GM18511 (cell line): ENCODE measurements at regions not wholly inside any gene's neighbourhood (a gene's known extent, or its start where the extent isn't known, plus 50 kb on each side); places are given as distances from the start of the nearest gene placed in this dataset.

Experiments
- ATAC-seq: cut with Tn5 transposase; IDR thresholded peaks from one replicate; pipeline ENCODE4 v1.9.1; 2021; ENCODE audit warnings: mild to moderate bottlenecking, moderate library complexity; ENCODE audit not compliant: unreplicated experiment

DNA sequence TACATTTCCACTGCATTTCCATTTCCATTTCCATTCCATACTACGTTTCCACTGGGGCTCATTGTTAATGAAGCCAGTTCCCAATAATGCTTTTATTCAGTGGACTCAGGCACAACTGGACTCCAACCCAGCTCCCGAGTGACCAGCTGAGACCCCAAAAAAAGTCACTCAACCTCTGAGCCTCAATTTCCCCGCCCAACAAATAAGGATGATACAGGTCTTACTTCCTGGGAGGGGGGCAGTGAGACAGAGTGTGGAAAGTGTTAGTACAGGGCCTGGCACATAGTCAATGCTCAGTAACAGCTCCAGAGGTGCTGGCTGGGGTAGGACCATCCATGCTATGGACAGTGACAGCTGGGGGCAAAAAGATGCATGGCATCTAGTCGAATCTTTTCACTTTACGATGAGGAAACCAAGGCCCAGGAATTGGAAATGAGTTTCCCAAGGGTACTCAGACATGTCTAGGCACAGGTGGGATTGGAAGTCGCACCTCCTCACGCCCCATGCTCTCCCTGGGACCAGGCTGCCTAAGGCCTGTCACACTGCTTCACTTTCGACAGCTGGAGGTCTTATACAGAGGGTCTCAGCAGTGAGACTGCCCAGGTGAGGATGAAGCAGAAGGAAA, 226.5 kb downstream of the ANAPC1 start:
- ATAC-seq, result no peak

DNA sequence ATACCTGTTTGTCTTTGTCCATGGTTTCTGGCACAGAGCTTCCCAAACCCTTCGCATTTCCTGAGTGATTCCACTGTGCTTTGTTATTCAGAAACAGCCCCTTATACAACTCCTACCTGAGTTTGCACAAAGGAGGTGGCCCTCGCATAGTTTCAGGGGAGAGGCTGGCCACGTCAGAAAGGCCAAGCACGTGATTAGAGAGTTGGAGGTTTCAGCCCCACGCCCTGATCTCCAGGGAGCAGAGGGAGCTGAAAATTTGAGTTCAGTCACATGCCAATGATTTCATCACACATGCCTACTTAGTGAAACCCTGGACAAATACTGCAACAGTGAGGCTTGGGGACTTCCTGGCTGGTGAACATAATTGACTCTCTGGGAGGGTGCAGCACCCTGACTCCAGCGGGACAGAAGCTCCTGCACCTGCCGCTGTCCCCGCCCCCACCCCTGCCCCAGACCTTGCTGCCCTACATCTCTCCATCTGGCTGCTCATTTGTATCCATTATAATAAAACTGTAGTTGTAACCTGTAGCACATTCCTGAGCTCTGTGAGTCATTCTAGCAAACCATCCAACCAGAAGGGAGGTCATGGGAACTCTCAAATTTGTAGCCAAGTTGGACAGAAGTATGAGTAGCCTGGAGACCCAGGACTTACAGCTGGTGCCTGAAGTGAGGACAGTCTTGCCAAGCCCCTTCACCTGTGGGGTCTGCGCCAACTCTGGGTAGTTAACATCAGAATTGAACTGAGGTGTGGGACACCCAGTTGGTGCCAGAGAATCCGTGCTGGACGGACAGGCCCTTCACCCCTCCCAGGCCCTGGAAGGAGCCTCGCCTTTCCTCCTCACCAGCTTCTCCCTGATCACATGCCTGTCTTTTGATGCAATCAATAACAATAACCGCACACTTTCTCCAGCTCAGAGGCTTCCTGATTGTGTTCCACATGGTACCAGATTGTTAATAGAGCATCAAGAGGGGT, 224.3 kb downstream of the ANAPC1 start:
- ATAC-seq, result no peak

DNA sequence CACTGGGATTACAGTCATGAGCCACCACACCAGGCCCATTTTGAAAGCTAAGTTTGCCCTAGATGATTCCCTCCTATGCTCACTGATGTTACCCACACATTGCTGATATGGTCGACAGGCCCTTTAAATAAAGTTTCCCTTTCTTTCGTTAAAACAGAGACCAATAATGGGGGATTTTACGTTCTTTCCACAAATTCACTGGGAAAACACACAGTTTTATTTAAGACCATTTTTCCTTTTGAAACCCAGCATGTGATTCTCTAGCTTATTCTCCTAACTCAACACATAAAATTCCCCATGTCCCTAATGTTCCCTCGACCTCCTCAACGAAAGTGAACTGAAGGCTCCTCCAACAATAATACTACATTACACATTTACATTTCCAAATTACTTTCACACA, 223.2 kb downstream of the ANAPC1 start:
- ATAC-seq, result no peak

DNA sequence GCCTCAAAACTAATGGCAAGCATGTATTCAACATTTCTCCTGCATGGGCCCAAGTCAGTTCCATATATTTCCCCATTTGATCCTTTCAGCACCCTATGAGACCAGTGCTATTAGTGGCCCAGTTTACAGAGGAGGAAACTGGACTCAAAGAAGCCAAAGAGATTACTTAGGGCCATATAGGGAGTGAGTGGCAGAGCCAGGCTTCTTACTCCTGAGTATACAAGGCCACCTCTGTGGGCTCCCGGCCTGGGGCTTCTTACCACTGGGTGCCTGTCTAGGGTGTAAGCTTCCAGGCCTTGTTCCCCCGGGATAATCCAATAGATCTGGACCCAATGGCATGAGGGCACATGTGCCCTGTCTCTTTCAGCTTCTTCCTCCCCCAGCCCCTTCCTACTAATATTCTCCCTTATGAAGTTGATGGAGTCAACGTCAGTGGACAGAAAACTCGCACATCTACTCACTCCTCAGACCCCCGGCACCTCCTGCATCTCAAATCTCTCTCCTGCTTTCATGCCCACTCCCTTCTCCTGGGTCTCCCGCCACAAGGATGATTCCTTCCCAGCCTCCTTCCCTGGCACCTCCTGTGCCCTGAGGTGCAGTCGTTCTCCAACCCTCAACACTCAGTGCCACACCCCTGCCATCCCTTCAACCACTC, 222.6 kb downstream of the ANAPC1 start:
- ATAC-seq, result no peak

DNA sequence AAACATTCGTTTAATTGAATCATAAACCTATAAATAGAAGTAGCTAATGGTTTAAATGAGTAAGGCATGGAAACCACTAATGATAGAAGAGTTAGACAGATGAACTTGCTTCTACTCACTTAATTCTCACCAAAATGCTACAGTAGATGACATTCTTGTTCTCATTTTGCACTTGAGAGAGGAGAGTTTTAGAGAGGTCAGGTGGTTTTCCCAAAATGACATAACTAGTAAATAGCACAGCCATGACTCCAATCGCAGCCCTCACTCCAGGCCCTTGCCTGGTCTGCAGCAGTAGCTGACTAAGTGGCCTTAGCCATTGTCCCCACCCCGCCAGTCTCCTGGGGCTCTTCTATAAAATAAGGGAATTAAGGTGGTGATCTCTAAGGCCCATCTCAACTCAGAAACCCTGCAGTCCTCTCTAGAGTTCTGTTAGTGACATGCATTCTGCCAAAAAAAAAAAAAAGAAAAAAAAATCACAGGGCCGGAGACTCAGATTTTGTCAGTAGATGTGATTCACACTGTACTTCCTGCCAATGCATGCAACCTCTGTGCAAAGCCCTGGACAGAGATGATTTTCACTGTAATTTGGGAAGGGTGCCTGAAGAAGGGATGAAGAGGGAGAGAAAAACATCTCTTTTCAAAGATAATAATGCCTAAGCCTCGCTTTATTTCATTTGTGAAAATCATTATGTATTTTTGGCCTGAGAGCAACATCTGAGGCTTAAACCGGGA, 221.8 kb downstream of the ANAPC1 start:
- ATAC-seq, result no peak

DNA sequence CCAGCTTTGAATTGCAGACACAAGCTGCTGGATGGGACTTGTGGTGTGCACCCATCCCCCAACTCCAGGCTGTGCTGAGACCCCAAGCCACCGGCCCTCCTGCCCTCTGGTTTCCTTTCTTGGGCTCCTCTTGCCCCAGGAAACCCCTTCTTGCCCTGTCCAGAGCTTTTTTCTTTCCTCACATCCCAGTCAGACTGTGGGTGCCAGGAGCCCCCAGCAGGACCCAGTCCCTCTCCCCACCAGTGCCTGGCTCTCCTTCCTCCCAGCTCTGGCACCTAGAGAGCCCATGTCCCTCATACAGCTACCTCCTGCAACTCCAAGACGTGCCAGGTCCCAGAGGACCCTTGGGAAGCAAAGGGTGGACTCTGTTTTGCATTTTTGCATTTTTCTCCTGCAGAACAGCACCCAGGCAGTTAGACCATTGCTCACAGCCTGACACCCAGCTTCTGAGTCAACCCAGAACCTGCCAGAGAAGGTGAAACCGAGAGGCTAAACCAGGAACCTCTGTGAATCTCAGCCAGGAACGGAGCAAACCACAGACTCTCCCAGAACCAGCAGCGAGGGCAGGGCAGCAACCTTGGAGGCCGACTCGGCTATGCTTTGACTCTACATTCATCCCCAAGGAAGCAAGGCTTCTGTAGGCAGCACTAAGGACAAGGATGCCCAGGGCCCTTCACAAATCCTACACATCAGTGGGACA, 221.1 kb downstream of the ANAPC1 start:
- ATAC-seq, result peak; percentile 90

DNA sequence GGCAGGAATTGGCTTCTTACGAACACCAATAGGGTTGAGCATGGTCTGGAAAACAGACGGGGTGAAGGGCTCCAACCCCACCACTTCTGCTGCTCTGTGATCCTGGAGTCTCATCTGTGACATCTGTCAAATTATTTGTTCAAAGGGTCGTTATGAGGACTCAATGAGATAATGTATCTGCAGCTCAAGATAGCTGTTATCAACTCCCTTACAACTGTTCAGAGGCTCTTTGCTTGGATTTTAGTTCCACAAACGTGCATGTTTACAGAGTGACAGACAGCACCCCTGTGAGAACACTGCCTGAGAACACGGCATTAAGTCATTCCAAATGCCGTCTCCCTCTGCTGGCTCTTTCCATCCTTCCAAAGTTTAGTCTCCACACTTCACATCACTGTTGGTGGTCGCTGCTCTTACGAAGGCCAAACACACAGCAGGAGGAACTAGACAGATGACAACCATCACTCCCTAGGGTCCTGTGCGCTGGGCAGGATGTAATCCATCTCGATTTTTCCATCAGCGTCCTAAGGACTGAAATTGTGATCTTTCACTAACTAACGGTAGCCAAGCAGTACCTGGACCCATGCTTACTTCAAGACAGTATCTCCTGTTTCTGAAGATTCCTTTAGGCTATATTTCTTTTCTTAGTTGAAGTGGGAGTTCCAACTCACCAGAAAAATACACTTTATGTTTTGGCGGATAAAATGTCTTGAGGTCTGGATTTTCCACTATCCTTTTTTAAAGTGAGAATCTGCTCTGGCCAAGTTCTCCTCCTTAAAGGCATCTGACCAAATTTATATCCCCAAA, 220.3 kb downstream of the ANAPC1 start:
- no peak for ATAC-seq

DNA sequence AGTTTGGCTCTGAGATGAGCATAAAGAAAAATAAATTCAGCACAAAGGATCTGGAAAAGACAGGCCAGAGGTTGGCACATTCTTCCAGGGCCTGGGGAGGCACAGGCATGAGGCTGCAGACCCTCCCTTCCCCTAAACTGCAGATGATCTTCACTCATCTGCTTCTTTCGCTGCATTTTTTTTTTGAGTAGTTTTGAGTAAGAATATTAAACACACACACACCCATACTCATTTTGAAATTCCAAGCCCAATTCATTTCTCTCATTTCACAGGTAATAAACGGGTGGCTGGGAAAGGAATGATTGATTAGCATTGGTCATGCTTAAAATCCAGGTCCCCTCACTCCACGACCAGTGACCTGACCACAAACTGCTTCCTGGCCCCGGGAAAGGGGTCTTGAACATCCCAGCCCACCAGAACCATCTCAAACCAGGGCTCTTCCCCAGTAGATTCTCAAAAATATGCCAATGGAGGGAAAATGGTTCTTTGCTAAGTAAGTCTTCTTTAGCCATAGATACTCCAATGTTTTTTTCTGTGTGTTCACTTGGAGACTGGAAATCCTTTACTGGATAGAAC, 219.6 kb downstream of the ANAPC1 start:
- no peak for ATAC-seq

DNA sequence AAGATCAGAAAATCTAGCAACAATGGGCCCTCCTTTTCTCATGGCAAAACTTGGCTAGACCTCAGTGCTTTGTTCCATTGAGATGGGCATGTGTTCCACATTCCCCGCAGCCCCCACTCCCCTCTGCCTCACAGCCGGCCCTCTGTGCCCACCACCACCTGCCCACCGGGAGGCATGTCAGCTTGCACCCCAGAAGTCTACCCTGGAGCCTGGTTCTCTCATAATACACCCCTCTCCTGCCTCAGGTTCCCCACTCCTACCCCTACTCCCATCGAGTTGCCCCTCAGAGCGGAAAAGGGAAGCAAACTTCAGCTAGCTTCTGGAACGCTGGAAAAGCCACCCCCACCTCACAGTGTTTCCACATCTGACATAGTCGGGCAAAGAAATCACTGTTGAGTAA, 219.0 kb downstream of the ANAPC1 start:
- no peak for ATAC-seq

DNA sequence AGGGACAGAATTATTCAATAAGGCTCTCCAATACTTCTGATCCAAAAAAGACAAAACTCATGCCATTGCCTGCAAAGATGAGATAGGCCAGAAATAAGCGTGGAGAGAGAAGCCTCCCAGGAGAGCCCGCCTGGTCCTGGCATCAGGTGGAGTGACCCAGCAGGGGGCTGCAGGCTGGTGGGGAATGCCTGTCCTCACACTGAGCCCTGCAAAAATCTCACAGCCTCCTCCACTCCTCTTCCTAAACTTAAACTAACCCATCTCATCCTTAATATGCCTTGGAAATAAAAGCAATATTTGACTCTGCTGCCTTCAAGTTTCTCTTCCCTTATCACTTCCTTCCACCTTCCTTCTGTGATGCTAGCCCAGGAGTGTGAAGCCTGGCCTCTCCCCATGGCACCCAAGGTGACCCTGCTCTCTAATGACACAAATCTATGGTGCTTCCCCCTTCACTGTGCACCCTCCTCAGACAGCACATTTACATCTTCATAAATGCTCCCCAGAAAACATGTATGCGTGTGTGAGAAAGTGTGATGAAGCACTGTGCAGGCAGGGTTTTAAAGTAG, 218.4 kb downstream of the ANAPC1 start:
- no peak for ATAC-seq

DNA sequence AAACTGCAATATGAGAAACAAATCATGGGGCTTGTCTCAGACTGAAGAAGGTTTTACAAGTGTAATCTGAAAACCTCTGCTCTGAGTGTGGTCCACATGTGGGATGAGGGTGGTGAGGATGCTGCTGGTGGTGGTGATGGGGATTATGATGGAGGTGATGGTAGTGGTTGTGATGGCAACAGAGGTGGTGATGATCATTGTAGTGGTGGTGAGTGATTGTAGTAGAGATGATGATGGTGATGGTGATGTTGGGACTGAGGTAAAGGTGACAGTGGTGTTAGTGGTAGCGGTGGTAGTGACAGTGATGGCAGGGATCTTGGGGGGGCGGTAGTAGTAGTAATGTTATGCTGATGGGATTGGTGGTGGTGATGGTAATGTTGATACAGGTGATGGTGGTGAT, 217.8 kb downstream of the ANAPC1 start:
- ATAC-seq, result no peak

DNA sequence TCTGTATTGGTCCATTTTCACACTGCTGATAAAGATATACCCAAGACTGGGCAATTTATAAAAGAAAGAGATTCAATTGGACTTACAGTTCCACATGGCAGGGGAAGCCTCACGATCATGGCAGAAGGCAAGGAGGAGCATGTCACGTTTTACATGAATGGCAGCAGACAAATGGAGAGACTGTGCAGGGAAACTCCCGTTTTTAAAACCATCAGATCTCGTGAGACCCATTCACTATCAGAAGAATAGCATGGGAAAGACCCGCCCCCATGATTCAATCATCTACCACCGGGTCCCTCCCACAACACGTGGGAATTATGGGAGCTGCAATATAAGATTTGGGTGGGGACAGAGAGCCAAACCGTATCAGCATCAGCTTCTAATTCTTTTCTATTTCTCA, 217.0 kb downstream of the ANAPC1 start:
- no peak for ATAC-seq

DNA sequence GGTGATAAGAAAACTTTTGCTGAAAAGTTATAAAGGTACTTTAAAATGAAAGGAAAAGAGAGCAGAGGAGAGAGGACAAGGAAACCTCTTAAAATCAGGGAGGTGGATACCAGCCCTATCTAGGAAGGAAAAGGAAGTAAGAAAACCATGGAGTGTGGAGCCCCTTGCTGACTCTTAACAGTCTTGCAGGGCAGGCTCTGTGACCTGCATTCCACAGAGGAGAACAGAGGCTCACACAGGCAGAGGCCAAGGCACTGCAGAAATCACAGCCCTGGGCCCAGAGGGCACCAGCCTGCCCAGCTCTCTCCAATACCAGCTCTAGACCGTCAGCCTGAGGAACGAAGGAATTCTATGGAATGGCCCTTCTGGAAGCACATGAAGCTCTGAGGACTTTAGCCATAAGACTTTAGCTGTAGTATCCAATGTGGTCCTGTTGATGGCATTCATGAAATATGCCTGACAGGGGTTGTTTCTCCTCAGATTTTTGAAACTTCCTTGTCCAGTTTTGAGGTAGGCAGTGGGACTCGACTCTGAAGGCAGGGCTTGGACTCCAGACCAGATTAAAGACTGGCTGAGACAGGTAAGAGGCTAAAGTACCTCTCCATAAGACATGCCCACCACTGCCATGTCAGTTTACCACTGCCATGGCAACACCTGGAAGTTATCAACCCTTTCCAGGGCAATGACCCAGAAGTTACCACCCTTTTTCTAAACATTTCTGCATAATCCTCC, 216.3 kb downstream of the ANAPC1 start:
- no peak for ATAC-seq

DNA sequence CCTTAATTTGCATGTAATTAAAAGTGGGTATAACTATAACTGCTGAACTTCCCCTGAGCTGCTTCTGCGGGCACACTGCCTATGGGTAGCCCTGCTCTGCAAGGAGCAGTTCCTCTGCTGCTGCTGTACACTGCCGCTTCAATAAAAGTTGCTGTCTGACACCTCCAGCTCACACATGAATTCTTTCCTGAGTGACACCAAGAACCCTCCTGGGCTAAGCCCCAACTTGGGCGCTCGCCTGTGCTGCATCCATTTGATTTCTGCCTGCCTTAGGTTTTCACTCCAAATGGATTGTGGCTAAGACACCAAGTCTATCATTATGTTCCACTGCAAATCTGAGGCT, 215.7 kb downstream of the ANAPC1 start:
- ATAC-seq, result no peak

DNA sequence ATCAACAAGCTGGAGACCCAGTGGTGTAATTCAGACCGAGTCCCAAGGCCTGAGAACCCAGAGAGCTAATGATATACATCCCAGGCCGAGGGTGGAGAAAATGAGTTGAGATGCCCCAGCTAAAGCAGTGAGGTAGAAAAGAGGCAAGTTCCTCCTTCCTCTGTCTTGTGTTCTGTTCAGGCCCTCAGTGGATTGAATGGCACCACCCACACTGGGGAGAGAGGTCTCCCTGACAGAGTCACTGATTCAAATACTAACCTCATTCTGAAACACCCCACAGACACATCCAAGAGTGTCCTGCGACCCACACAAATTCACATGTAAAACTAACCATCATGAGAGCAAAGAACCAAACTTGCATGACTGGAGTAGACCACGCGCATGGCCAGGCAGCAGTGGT, 215.3 kb downstream of the ANAPC1 start:
- no peak for ATAC-seq

DNA sequence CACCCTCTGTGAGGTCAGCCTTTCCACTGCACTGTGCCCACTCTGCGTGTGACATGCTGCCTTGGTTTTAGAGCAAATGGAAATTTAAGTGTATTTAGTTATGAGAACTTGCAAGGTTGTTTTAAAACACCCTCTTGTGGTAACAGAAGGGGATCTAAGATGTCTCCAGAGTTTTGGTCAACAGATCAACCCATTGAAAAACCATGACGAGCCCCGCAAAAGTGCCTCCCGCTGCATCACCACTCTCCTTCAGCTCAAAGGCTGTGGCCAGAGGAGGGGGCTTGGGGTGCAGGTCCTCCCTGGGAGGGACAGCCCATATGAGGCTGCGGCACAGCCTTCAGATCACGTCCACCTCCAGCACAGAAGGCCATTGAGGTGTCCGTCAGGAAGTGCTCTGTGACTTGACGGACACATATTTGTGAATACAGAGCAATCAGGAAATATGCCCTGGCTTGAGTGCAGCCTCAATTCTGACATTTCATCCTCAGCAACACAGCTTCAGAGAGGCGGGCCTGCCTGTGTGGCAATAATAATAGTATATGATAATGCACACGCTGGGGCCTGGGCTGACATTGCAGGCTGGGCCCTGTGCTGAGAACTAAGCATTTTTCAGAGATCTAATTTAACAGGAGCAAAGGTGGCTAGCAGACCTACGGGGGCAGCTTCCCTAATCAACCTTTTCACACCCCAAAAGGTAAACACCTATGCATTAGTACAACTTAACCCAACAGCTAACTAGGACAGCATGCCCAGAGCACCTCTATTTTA, 213.9 kb downstream of the ANAPC1 start:
- no peak for ATAC-seq

DNA sequence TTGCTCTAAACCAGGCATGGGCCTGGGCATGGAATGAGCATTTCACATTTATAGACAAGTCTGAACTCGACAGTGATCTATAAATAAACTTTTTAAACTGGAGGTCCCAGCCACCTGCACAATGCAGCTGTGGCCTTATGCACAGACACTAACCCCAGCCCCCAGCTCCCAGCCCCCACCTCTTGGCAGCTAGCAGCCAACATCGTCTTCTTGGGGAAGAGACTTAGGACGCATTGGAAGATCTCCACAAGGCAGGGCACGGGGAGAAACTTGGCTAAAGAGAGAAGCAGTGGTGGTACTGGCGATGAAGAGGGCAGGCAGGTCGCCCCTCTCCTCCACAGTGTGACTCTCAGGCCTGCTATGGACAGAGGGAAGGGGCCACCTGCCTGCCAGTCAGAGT, 213.2 kb downstream of the ANAPC1 start:
- no peak for ATAC-seq
